HepG2 (cell line): ENCODE measurements at regions not wholly inside any gene's neighbourhood (a gene's known extent, or its start where the extent isn't known, plus 50 kb on each side); places are given as distances from the start of the nearest gene placed in this dataset.
A peak's percentile ranks its signal among the peaks of the same experiment; 100 is the strongest.

Experiments used
- ATAC-seq: fragments of 200-7000 bp; cut with Tn5 transposase; 3 replicates; pipeline ENCODE4 v1.9.1; 2020; ENCODE audit warnings: mild to moderate bottlenecking, moderate library complexity
- BruUV-seq: library from RNA; stranded (reverse); fragments of 400-500 nt; replicated peaks from 2 replicates; lab custom pipeline; 2021; lab: Mats Ljungman, UMichigan
- CTCF ChIA-PET: fragments of 300-600 bp; formaldehyde crosslinking; extraction: SDS; loops from one replicate; lab custom pipeline; 2021; ENCODE audit warnings: low total read pairs, inconsistent platforms, low intra/inter-chr PET ratio; lab: Yijun Ruan, JAX
- POLR2A ChIA-PET: fragments of 350-600 bp; sonication (Branson Sonifier 250); formaldehyde crosslinking; loops from one replicate; lab custom pipeline; 2020; ENCODE audit warnings: antibody characterized with exemption, inconsistent platforms; lab: Yijun Ruan, JAX
- DNase-seq: peaks from one replicate; pipeline ENCODE4 v3.0.0-alpha.2; 2015; ENCODE audit warnings: low spot score
- FAIRE-seq: peaks from 3 replicates; lab custom pipeline; 2011; peaks lifted over from hg19 to GRCh38; lab: Jason Lieb, UNC
- H2AFZ ChIP-seq: one replicate; pipeline ENCODE4 v1.6.1; 2011; ENCODE audit warnings: low read length, inconsistent platforms
- H3K27ac ChIP-seq: fragments of 300-600 bp; 3 replicates; pipeline ENCODE4 v1.8.0; 2011; ENCODE audit warnings: mixed run types, mild to moderate bottlenecking, mixed read lengths, low read length, inconsistent platforms; ENCODE audit not compliant: insufficient read depth; ENCODE audit errors: extremely low read length
- H3K27me3 ChIP-seq, 2 experiments: fragments of 200-600 bp in 1 of 2; 2 replicates in 1 of 2; 3 replicates in 1 of 2; pipeline versions ENCODE4 v1.6.0 to v1.8.0; 2011; ENCODE audit warnings: low read length in 2 of 2, mild to moderate bottlenecking in 2 of 2, moderate library complexity in 2 of 2, inconsistent platforms in 1 of 2; ENCODE audit not compliant: insufficient read depth in 2 of 2, control insufficient read depth in 1 of 2
- H3K36me3 ChIP-seq, 2 experiments: fragments of 200-600 bp in 1 of 2; replicated peaks in 1 of 2; 2 replicates in 1 of 2; 3 replicates in 1 of 2; pipeline versions ENCODE4 v1.5.1 to v1.8.0; 2011; ENCODE audit warnings: low read length in 2 of 2, inconsistent platforms in 1 of 2; ENCODE audit not compliant: insufficient read depth in 2 of 2, control insufficient read depth in 1 of 2
- H3K4me1 ChIP-seq: 2 replicates; pipeline ENCODE4 v1.5.1; 2012; ENCODE audit warnings: low read length, inconsistent platforms; ENCODE audit not compliant: insufficient read depth
- H3K4me2 ChIP-seq: 2 replicates; pipeline ENCODE4 v1.6.0; 2011; ENCODE audit warnings: low read depth, low read length, inconsistent platforms
- H3K4me3 ChIP-seq, 3 experiments: fragments of 200-600 bp in 1 of 3; sonication (generic), shearing (Covaris generic) in 1 of 3; replicated peaks in 1 of 3; 2 replicates each; pipeline ENCODE4 v1.5.1; 2011 to 2016; ENCODE audit warnings: low read length in 3 of 3, inconsistent platforms in 2 of 3, low read depth in 2 of 3, mild to moderate bottlenecking in 2 of 3, control low read depth in 1 of 3, mixed read lengths in 1 of 3; ENCODE audit not compliant: insufficient read depth in 1 of 3
- H3K79me2 ChIP-seq: one replicate; pipeline ENCODE4 v1.6.1; 2011; ENCODE audit warnings: low read length, inconsistent platforms; ENCODE audit not compliant: insufficient read depth
- H3K9ac ChIP-seq: 2 replicates; pipeline ENCODE4 v1.6.0; 2011; ENCODE audit warnings: mild to moderate bottlenecking, low read depth, low read length, inconsistent platforms; ENCODE audit not compliant: insufficient read depth
- H3K9me3 ChIP-seq: 2 replicates; pipeline ENCODE4 v1.5.1; 2012; ENCODE audit warnings: mild to moderate bottlenecking, low read length
- H4K20me1 ChIP-seq: 2 replicates; pipeline ENCODE4 v1.6.0; 2011; ENCODE audit warnings: inconsistent platforms, mild to moderate bottlenecking, low read length, moderate library complexity; ENCODE audit not compliant: insufficient read depth
- CEBPB ChIP-seq: IDR thresholded peaks from 2 replicates; pipeline ENCODE4 v1.6.1; 2011; ENCODE audit warnings: low read depth, low read length, improper control_type of control experiment, borderline replicate concordance
- CHD4 ChIP-seq: fragments of 200-600 bp; sonication (generic); IDR thresholded peaks from 2 replicates; pipeline ENCODE4 v1.7.0; 2017; ENCODE audit warnings: mild to moderate bottlenecking, low read length, borderline replicate concordance
- REL ChIP-seq: sonication (generic); formaldehyde crosslinking; conservative IDR thresholded peaks from 2 replicates; pipeline ENCODE4 v1.8.0; 2022; ENCODE audit warnings: mild to moderate bottlenecking, missing genetic modification reagents, moderate library complexity
- SKIL ChIP-seq: sonication (generic); formaldehyde crosslinking; IDR thresholded peaks from 2 replicates; pipeline ENCODE4 v1.8.0; 2022; ENCODE audit warnings: missing genetic modification reagents, mild to moderate bottlenecking, moderate library complexity, borderline replicate concordance
- TARDBP ChIP-seq: sonication (generic); formaldehyde crosslinking; IDR thresholded peaks from 2 replicates; pipeline ENCODE4 v1.8.0; 2022; ENCODE audit warnings: mild to moderate bottlenecking, missing genetic modification reagents
- WGBS: methylation state at CpG from one replicate; pipeline ENCODE4 v1.1.6; 2017; ENCODE audit warnings: low lambda C conversion rate; 5-methylcytosine and 5-hydroxymethylcytosine counted together
- in situ Hi-C: cut with HindIII; loops from 2 replicates; pipeline ENCODE4 v1.10.0; 2017; ENCODE audit warnings: low pct_unique_long_range_greater_than_20kb; ENCODE audit not compliant: extremely low pct_ligation_motif_present
- intact Hi-C: fragments of 100-400 bp; cut with micrococcal nuclease; formaldehyde crosslinking; loops from one replicate; pipeline ENCODE4 v1.10.0; 2022; ENCODE audit not compliant: unreplicated experiment

GRCh38 chr1:98072047-98072446, 151.2 kb upstream of the DPYD start:
- Histone ChIP-seq H3K36me3 (no peaks in the 10 kb centered on the region), H3K79me2 (no peaks in the 10 kb centered on the region), H3K9me3 (no peaks in the 10 kb centered on the region), H4K20me1 (no peaks in the 10 kb centered on the region), H3K4me3 (no peak overlapping the region), H3K9ac (no peak overlapping the region), H3K4me2 (no peak overlapping the region), H3K4me1 (no peaks in the 10 kb centered on the region), H2AFZ (no peak overlapping the region), H3K27ac (no peak overlapping the region), H3K27me3 (no peaks in the 10 kb centered on the region)
- 0% methylated on average over 2 of the region's 2 CpGs for WGBS
- TF ChIP-seq SKIL (CRISPR knock-in tag) (no peak), TARDBP (CRISPR knock-in tag) (no peak)
- BruUV-seq = no TSS peak
- no peak for ATAC-seq
- ChIA-PET POLR2A (no interaction called here), CTCF (no interaction called here)
- intact Hi-C loops = no loop called here
- no peak for FAIRE-seq
- no peak for DNase-seq
- in situ Hi-C loops = loop anchor here (25.0 kb wide), 1 partner anchor 885 kb away; no protein-coding TSS in a partner anchor

GRCh38 chr1:98068016-98068415, 147.2 kb upstream of the DPYD start:
- Histone ChIP-seq H3K79me2 (no peaks in the 10 kb centered on the region), H3K36me3 (no peaks in the 10 kb centered on the region), H4K20me1 (no peaks in the 10 kb centered on the region), H3K9me3 (no peaks in the 10 kb centered on the region), H3K4me2 (no peak overlapping the region), H2AFZ (no peak overlapping the region), H3K27me3 (no peaks in the 10 kb centered on the region; a peak in 1 of 5 replicates), H3K27ac (no peak overlapping the region), H3K9ac (no peak overlapping the region), H3K4me1 (no peaks in the 10 kb centered on the region), H3K4me3 (no peak overlapping the region)
- in situ Hi-C loops = loop anchor here (25.0 kb wide), 1 partner anchor 881 kb away; no protein-coding TSS in a partner anchor
- no peak for ATAC-seq
- peak; percentile 64 for TF ChIP-seq CEBPB
- no peak for TF ChIP-seq CHD4
- no peak for TF ChIP-seq REL (CRISPR knock-in tag)
- BruUV-seq = no TSS peak
- ChIA-PET CTCF (no interaction called here), POLR2A (no interaction called here)
- FAIRE-seq = no peak
- no peak for DNase-seq
- intact Hi-C loops = no loop called here
